ENCODE measurements at regions not wholly inside any gene's neighbourhood (a gene's known extent, or its start where the extent isn't known, plus 50 kb on each side); places are given as distances from the start of the nearest gene placed in this dataset.
A peak's percentile ranks its signal among the peaks of the same experiment; 100 is the strongest.

GRCh38 chr18:75730249-75730648 lies 302.7 kb upstream of the SMIM21 start:
- Histone ChIP-seq H3K27ac (replicated peaks) (no peak overlapping the region), H3K27me3 (ENCODE audit: insufficient read depth, poor library complexity, severe bottlenecking) (peaks cover 4% of the 10 kb centered on the region), H3K4me3 (replicated peaks; ENCODE audit: insufficient read depth, low read length) (no peak overlapping the region)
- no peak for TF ChIP-seq SPI1 (IDR thresholded peaks at IDR 0.05; ENCODE audit: borderline replicate concordance, low read depth)
- TF ChIP-seq REST (IDR thresholded peaks at IDR 0.05; ENCODE audit: insufficient replicate concordance, low read depth) = no peak
- TF ChIP-seq GABPA (IDR thresholded peaks at IDR 0.05; ENCODE audit: low read depth) = no peak
- TF ChIP-seq CTCF (IDR thresholded peaks at IDR 0.05; ENCODE audit: insufficient read depth, low read length) = no peak
- no peak for TF ChIP-seq POLR2AphosphoS5 (IDR thresholded peaks at IDR 0.05; ENCODE audit: low read depth)
- no peak for DNase-seq (ENCODE audit: low read depth in 1 of 2, low spot score in 1 of 2)

GRCh38 chr18:75728621-75729020 lies 301.1 kb upstream of the SMIM21 start:
- no peak overlapping the region for H3K27ac ChIP-seq (replicated peaks)
- H3K27me3 ChIP-seq (ENCODE audit: insufficient read depth, poor library complexity, severe bottlenecking) = peaks cover 2% of the 10 kb centered on the region
- H3K4me3 ChIP-seq (replicated peaks; ENCODE audit: insufficient read depth, low read length) = no peak overlapping the region
- no peak for DNase-seq (ENCODE audit: low read depth in 1 of 2, low spot score in 1 of 2)
- TF ChIP-seq SPI1 (IDR thresholded peaks at IDR 0.05; ENCODE audit: borderline replicate concordance, low read depth) (no peak), CTCF (IDR thresholded peaks at IDR 0.05; ENCODE audit: insufficient read depth, low read length) (no peak), POLR2AphosphoS5 (IDR thresholded peaks at IDR 0.05; ENCODE audit: low read depth) (no peak), GABPA (IDR thresholded peaks at IDR 0.05; ENCODE audit: low read depth) (no peak), REST (IDR thresholded peaks at IDR 0.05; ENCODE audit: insufficient replicate concordance, low read depth) (no peak)

- no peak for TF ChIP-seq SPI1 (IDR thresholded peaks at IDR 0.05; ENCODE audit: borderline replicate concordance, low read depth)
- peak; percentile 60 for TF ChIP-seq CTCF (IDR thresholded peaks at IDR 0.05; ENCODE audit: insufficient read depth, low read length)
- TF ChIP-seq GABPA (IDR thresholded peaks at IDR 0.05; ENCODE audit: low read depth) = no peak
- TF ChIP-seq REST (IDR thresholded peaks at IDR 0.05; ENCODE audit: insufficient replicate concordance, low read depth) = no peak
- no peak for TF ChIP-seq POLR2AphosphoS5 (IDR thresholded peaks at IDR 0.05; ENCODE audit: low read depth)
- DNase-seq (ENCODE audit: low read depth in 1 of 2, low spot score in 1 of 2) = peak; percentile 3 to 56
- H3K27ac ChIP-seq (replicated peaks) = no peak overlapping the region
- peaks cover 2% of the 10 kb centered on the region for H3K27me3 ChIP-seq (ENCODE audit: insufficient read depth, poor library complexity, severe bottlenecking)
- H3K4me3 ChIP-seq (replicated peaks; ENCODE audit: insufficient read depth, low read length) = no peak overlapping the region
These were observed 300.0 kb upstream of the SMIM21 start for GRCh38 chr18:75727456-75727855.

All from HL-60 (cell line).